ENCODE measurements at regions not wholly inside any gene's neighbourhood (a gene's known extent, or its start where the extent isn't known, plus 50 kb on each side); places are given as distances from the start of the nearest gene placed in this dataset.
A peak's percentile ranks its signal among the peaks of the same experiment; 100 is the strongest.

DNA sequence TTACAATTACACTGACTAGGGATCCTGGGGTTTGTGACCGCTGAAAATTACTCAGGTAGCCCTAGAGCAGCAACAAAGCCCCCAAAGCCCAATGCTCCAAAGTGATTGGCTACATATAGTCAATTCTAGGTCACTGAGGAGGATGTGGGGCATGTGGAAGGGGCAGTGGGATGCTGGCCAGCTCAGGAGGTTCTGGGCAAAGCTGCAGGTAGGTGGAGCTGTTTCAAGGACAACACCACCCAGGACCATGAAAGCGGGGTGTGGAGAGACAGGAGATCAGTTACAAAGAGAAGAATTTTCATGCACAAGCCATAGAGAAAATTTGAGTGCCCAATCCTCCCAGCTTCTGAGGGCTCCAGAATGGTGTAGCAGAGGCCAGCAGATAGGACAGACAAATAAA is 75.0 kb upstream of the CCDC85A start:
- TF ChIP-seq EZH2 (IDR thresholded peaks at IDR 0.05; ENCODE audit: low read length): no peak
- TF ChIP-seq, protein P1, sequence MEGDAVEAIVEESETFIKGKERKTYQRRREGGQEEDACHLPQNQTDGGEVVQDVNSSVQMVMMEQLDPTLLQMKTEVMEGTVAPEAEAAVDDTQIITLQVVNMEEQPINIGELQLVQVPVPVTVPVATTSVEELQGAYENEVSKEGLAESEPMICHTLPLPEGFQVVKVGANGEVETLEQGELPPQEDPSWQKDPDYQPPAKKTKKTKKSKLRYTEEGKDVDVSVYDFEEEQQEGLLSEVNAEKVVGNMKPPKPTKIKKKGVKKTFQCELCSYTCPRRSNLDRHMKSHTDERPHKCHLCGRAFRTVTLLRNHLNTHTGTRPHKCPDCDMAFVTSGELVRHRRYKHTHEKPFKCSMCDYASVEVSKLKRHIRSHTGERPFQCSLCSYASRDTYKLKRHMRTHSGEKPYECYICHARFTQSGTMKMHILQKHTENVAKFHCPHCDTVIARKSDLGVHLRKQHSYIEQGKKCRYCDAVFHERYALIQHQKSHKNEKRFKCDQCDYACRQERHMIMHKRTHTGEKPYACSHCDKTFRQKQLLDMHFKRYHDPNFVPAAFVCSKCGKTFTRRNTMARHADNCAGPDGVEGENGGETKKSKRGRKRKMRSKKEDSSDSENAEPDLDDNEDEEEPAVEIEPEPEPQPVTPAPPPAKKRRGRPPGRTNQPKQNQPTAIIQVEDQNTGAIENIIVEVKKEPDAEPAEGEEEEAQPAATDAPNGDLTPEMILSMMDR (optimal IDR thresholded peaks at IDR 0.05 in 1 of 3, IDR thresholded peaks at IDR 0.05 in 1 of 3, conservative IDR thresholded peaks at IDR 0.05 in 1 of 3; ENCODE audit: extremely low read depth in 1 of 3, insufficient read depth in 2 of 3, low read length in 3 of 3): peak in 1 of 3 experiments; percentile 18
